ENCODE measurements at regions not wholly inside any gene's neighbourhood (a gene's known extent, or its start where the extent isn't known, plus 50 kb on each side); places are given as distances from the start of the nearest gene placed in this dataset.

GRCh38 chr5:105259581-105260217 is 1697.1 kb upstream of the NUDT12 start:
- no peak overlapping the region for H3K27ac ChIP-seq (ENCODE audit: low read depth, low read length)

GRCh38 chr5:105238561-105238960 is 1676.0 kb upstream of the NUDT12 start:
- Histone ChIP-seq H3K4me1 (ENCODE audit: control insufficient read depth, insufficient read depth, low read length) (no peaks in the 10 kb centered on the region), H3K9ac (ENCODE audit: low read length) (no peak overlapping the region), H3K27ac (ENCODE audit: low read depth, low read length) (no peak overlapping the region), H3K4me3 (ENCODE audit: low read depth, low read length) (no peak overlapping the region), H3K27me3 (ENCODE audit: control insufficient read depth, insufficient read depth, low read length) (no peaks in the 10 kb centered on the region), H3K9me3 (ENCODE audit: control insufficient read depth, insufficient read depth, low read depth, low read length) (no peaks in the 10 kb centered on the region), H3K36me3 (ENCODE audit: control insufficient read depth, insufficient read depth, low read length) (no peaks in the 10 kb centered on the region)

More at GRCh38 chr5:105259581-105260217, 1697.1 kb upstream of the NUDT12 start:
- H3K4me1 ChIP-seq (ENCODE audit: control insufficient read depth, insufficient read depth, low read length), result no peaks in the 10 kb centered on the region
- no peak overlapping the region for H3K9ac ChIP-seq (ENCODE audit: low read length)
- H3K4me3 ChIP-seq (ENCODE audit: low read depth, low read length), result no peak overlapping the region
- H3K9me3 ChIP-seq (ENCODE audit: control insufficient read depth, insufficient read depth, low read depth, low read length), result no peaks in the 10 kb centered on the region
- no peaks in the 10 kb centered on the region for H3K36me3 ChIP-seq (ENCODE audit: control insufficient read depth, insufficient read depth, low read length)
- no peaks in the 10 kb centered on the region for H3K27me3 ChIP-seq (ENCODE audit: control insufficient read depth, insufficient read depth, low read length)

GRCh38 chr5:105230516-105231157 is 1668.0 kb upstream of the NUDT12 start:
- no peak overlapping the region for H3K27ac ChIP-seq (ENCODE audit: low read depth, low read length)
- H3K9ac ChIP-seq (ENCODE audit: low read length), result no peak overlapping the region
- no peaks in the 10 kb centered on the region for H3K4me1 ChIP-seq (ENCODE audit: control insufficient read depth, insufficient read depth, low read length)
- H3K4me3 ChIP-seq (ENCODE audit: low read depth, low read length), result no peak overlapping the region
- no peaks in the 10 kb centered on the region for H3K36me3 ChIP-seq (ENCODE audit: control insufficient read depth, insufficient read depth, low read length)
- no peaks in the 10 kb centered on the region for H3K9me3 ChIP-seq (ENCODE audit: control insufficient read depth, insufficient read depth, low read depth, low read length)
- no peaks in the 10 kb centered on the region for H3K27me3 ChIP-seq (ENCODE audit: control insufficient read depth, insufficient read depth, low read length)

- Histone ChIP-seq H3K27ac (ENCODE audit: low read depth, low read length) (no peak overlapping the region), H3K4me1 (ENCODE audit: control insufficient read depth, insufficient read depth, low read length) (peaks cover 6% of the 10 kb centered on the region), H3K27me3 (ENCODE audit: control insufficient read depth, insufficient read depth, low read length) (no peaks in the 10 kb centered on the region), H3K4me3 (ENCODE audit: low read depth, low read length) (no peak overlapping the region), H3K36me3 (ENCODE audit: control insufficient read depth, insufficient read depth, low read length) (no peaks in the 10 kb centered on the region), H3K9me3 (ENCODE audit: control insufficient read depth, insufficient read depth, low read depth, low read length) (no peaks in the 10 kb centered on the region), H3K9ac (ENCODE audit: low read length) (no peak overlapping the region)
Measured at GRCh38 chr5:105218018-105218417, 1655.4 kb upstream of the NUDT12 start.

- no peak overlapping the region for H3K27ac ChIP-seq (ENCODE audit: low read depth, low read length)
- no peaks in the 10 kb centered on the region for H3K36me3 ChIP-seq (ENCODE audit: control insufficient read depth, insufficient read depth, low read length)
- no peak overlapping the region for H3K4me3 ChIP-seq (ENCODE audit: low read depth, low read length)
- no peaks in the 10 kb centered on the region for H3K27me3 ChIP-seq (ENCODE audit: control insufficient read depth, insufficient read depth, low read length)
- peaks cover 6% of the 10 kb centered on the region for H3K4me1 ChIP-seq (ENCODE audit: control insufficient read depth, insufficient read depth, low read length)
- no peaks in the 10 kb centered on the region for H3K9me3 ChIP-seq (ENCODE audit: control insufficient read depth, insufficient read depth, low read depth, low read length)
- no peak overlapping the region for H3K9ac ChIP-seq (ENCODE audit: low read length)
Measured at GRCh38 chr5:105213078-105213477, 1650.5 kb upstream of the NUDT12 start.

GRCh38 chr5:105207066-105207465 is 1644.5 kb upstream of the NUDT12 start:
- Histone ChIP-seq H3K9me3 (ENCODE audit: control insufficient read depth, insufficient read depth, low read depth, low read length) (no peaks in the 10 kb centered on the region), H3K36me3 (ENCODE audit: control insufficient read depth, insufficient read depth, low read length) (no peaks in the 10 kb centered on the region), H3K4me3 (ENCODE audit: low read depth, low read length) (no peak overlapping the region), H3K27me3 (ENCODE audit: control insufficient read depth, insufficient read depth, low read length) (no peaks in the 10 kb centered on the region), H3K4me1 (ENCODE audit: control insufficient read depth, insufficient read depth, low read length) (no peaks in the 10 kb centered on the region), H3K27ac (ENCODE audit: low read depth, low read length) (no peak overlapping the region), H3K9ac (ENCODE audit: low read length) (no peak overlapping the region)

- no peak overlapping the region for H3K27ac ChIP-seq (ENCODE audit: low read depth, low read length)
- no peak overlapping the region for H3K4me3 ChIP-seq (ENCODE audit: low read depth, low read length)
- no peak overlapping the region for H3K9ac ChIP-seq (ENCODE audit: low read length)
- H3K9me3 ChIP-seq (ENCODE audit: control insufficient read depth, insufficient read depth, low read depth, low read length), result no peaks in the 10 kb centered on the region
- H3K4me1 ChIP-seq (ENCODE audit: control insufficient read depth, insufficient read depth, low read length), result no peaks in the 10 kb centered on the region
- H3K36me3 ChIP-seq (ENCODE audit: control insufficient read depth, insufficient read depth, low read length), result no peaks in the 10 kb centered on the region
- H3K27me3 ChIP-seq (ENCODE audit: control insufficient read depth, insufficient read depth, low read length), result no peaks in the 10 kb centered on the region
Measured at GRCh38 chr5:105197531-105197930, 1634.9 kb upstream of the NUDT12 start.

- no peak overlapping the region for H3K9ac ChIP-seq (ENCODE audit: low read length)
- no peaks in the 10 kb centered on the region for H3K27me3 ChIP-seq (ENCODE audit: control insufficient read depth, insufficient read depth, low read length)
- no peaks in the 10 kb centered on the region for H3K9me3 ChIP-seq (ENCODE audit: control insufficient read depth, insufficient read depth, low read depth, low read length)
- no peak overlapping the region for H3K4me3 ChIP-seq (ENCODE audit: low read depth, low read length)
- no peaks in the 10 kb centered on the region for H3K36me3 ChIP-seq (ENCODE audit: control insufficient read depth, insufficient read depth, low read length)
- no peak overlapping the region for H3K27ac ChIP-seq (ENCODE audit: low read depth, low read length)
- H3K4me1 ChIP-seq (ENCODE audit: control insufficient read depth, insufficient read depth, low read length), result no peaks in the 10 kb centered on the region
Measured at GRCh38 chr5:105195765-105196164, 1633.2 kb upstream of the NUDT12 start.

GRCh38 chr5:105172918-105173317 is 1610.3 kb upstream of the NUDT12 start:
- Histone ChIP-seq H3K27ac (ENCODE audit: low read depth, low read length) (no peak overlapping the region), H3K4me1 (ENCODE audit: control insufficient read depth, insufficient read depth, low read length) (peaks cover 3% of the 10 kb centered on the region; the same call in 1 of the 2 replicates), H3K9me3 (ENCODE audit: control insufficient read depth, insufficient read depth, low read depth, low read length) (no peaks in the 10 kb centered on the region), H3K4me3 (ENCODE audit: low read depth, low read length) (no peak overlapping the region), H3K9ac (ENCODE audit: low read length) (no peak overlapping the region), H3K36me3 (ENCODE audit: control insufficient read depth, insufficient read depth, low read length) (no peaks in the 10 kb centered on the region), H3K27me3 (ENCODE audit: control insufficient read depth, insufficient read depth, low read length) (no peaks in the 10 kb centered on the region)

- Histone ChIP-seq H3K4me1 (ENCODE audit: control insufficient read depth, insufficient read depth, low read length) (peaks cover 4% of the 10 kb centered on the region; the same call in 1 of the 2 replicates), H3K4me3 (ENCODE audit: low read depth, low read length) (no peak overlapping the region), H3K9me3 (ENCODE audit: control insufficient read depth, insufficient read depth, low read depth, low read length) (no peaks in the 10 kb centered on the region), H3K36me3 (ENCODE audit: control insufficient read depth, insufficient read depth, low read length) (no peaks in the 10 kb centered on the region), H3K9ac (ENCODE audit: low read length) (no peak overlapping the region), H3K27me3 (ENCODE audit: control insufficient read depth, insufficient read depth, low read length) (no peaks in the 10 kb centered on the region), H3K27ac (ENCODE audit: low read depth, low read length) (no peak overlapping the region)
Measured at GRCh38 chr5:105168806-105169205, 1606.2 kb upstream of the NUDT12 start.

GRCh38 chr5:105167092-105167491 is 1604.5 kb upstream of the NUDT12 start:
- Histone ChIP-seq H3K36me3 (ENCODE audit: control insufficient read depth, insufficient read depth, low read length) (no peaks in the 10 kb centered on the region), H3K9ac (ENCODE audit: low read length) (no peak overlapping the region), H3K27ac (ENCODE audit: low read depth, low read length) (no peak overlapping the region), H3K9me3 (ENCODE audit: control insufficient read depth, insufficient read depth, low read depth, low read length) (0 out of 2 replicates have a peak, but pooled peaks cover 3% of the 10 kb centered on the region), H3K4me3 (ENCODE audit: low read depth, low read length) (no peak overlapping the region), H3K4me1 (ENCODE audit: control insufficient read depth, insufficient read depth, low read length) (peaks cover 4% of the 10 kb centered on the region; the same call in 1 of the 2 replicates), H3K27me3 (ENCODE audit: control insufficient read depth, insufficient read depth, low read length) (no peaks in the 10 kb centered on the region)

All from HUES6 (cell line).